SK-N-SH (cell line): ENCODE measurements at regions not wholly inside any gene's neighbourhood (a gene's known extent, or its start where the extent isn't known, plus 50 kb on each side); places are given as distances from the start of the nearest gene placed in this dataset.
"Not testable (repeated sequence)": the region's sequence is repeated elsewhere in the genome, so short reads cannot be mapped to it uniquely, and the experiment has no call there.

Experiments used
- CTCF ChIA-PET: fragments of 300-600, 350-600 bp; formaldehyde crosslinking; extraction: SDS; loops from one replicate; lab custom pipeline; 2021; lab: Yijun Ruan, JAX
- POLR2A ChIA-PET: fragments of 350-600 bp; sonication (Branson Sonifier 250); formaldehyde crosslinking; extraction: SDS; loops from one replicate; lab custom pipeline; 2020; ENCODE audit warnings: antibody characterized with exemption, inconsistent platforms; lab: Yijun Ruan, JAX
- DNase-seq: peaks from one replicate; pipeline ENCODE4 v3.0.0; 2012
- H2AFZ ChIP-seq: fragments of 200-600 bp; sonication (generic); 2 replicates; pipeline ENCODE4 v1.8.1; 2016; ENCODE audit warnings: antibody characterized with exemption, mild to moderate bottlenecking, low read depth
- H3F3A ChIP-seq: fragments of 200-600 bp; sonication (generic); replicated peaks from 2 replicates; pipeline ENCODE3; 2016; ENCODE audit warnings: antibody characterized with exemption, mild to moderate bottlenecking; ENCODE audit not compliant: insufficient read depth
- H3K27ac ChIP-seq, 2 experiments: fragments of 200-500 bp in 1 of 2; fragments of 200-600 bp in 1 of 2; sonication (Bioruptor generic) in 1 of 2; sonication (generic), shearing (Covaris generic) in 1 of 2; 2 replicates each; pipeline versions ENCODE4 v1.5.1 to v1.6.1; 2014 to 2016; ENCODE audit warnings: low read depth in 2 of 2, inconsistent platforms in 1 of 2, low read length in 1 of 2, mild to moderate bottlenecking in 1 of 2, mixed read lengths in 1 of 2
- H3K27me3 ChIP-seq: fragments of 200-600 bp; sonication (generic), shearing (Covaris generic); 2 replicates; pipeline ENCODE4 v1.6.1; 2016; ENCODE audit warnings: mixed run types; ENCODE audit not compliant: insufficient read depth
- H3K36me3 ChIP-seq, 2 experiments: fragments of 200-500 bp in 1 of 2; fragments of 200-600 bp in 1 of 2; sonication (Bioruptor generic) in 1 of 2; sonication (generic) in 1 of 2; replicated peaks in 1 of 2; 2 replicates each; pipeline versions ENCODE3 to v1.5.1; 2014 to 2016; ENCODE audit warnings: low read length in 1 of 2, mild to moderate bottlenecking in 1 of 2; ENCODE audit not compliant: insufficient read depth in 2 of 2, control insufficient read depth in 1 of 2
- H3K4me1 ChIP-seq, 2 experiments: fragments of 200-500 bp in 1 of 2; fragments of 200-600 bp in 1 of 2; sonication (Bioruptor generic) in 1 of 2; sonication (generic), shearing (Covaris generic) in 1 of 2; 2 replicates each; pipeline versions ENCODE4 v1.5.1 to v1.6.1; 2014 to 2016; ENCODE audit warnings: low read depth in 1 of 2, low read length in 1 of 2, mixed run types in 1 of 2; ENCODE audit not compliant: insufficient read depth in 2 of 2, control insufficient read depth in 1 of 2
- H3K4me2 ChIP-seq: fragments of 200-600 bp; sonication (generic), shearing (Covaris generic); 2 replicates; pipeline ENCODE4 v1.6.1; 2017; ENCODE audit warnings: mixed run types
- H3K4me3 ChIP-seq, 2 experiments: fragments of 200-500 bp in 1 of 2; fragments of 200-600 bp in 1 of 2; sonication (Bioruptor generic) in 1 of 2; sonication (generic), shearing (Covaris generic) in 1 of 2; 2 replicates each; pipeline versions ENCODE4 v1.5.1 to v1.8.1; 2014 to 2016; ENCODE audit warnings: low read depth in 2 of 2, inconsistent platforms in 1 of 2, low read length in 1 of 2, mild to moderate bottlenecking in 1 of 2, mixed read lengths in 1 of 2, moderate library complexity in 1 of 2
- H3K79me2 ChIP-seq: fragments of 200-600 bp; sonication (generic); 2 replicates; pipeline ENCODE4 v1.8.1; 2017; ENCODE audit warnings: mild to moderate bottlenecking; ENCODE audit not compliant: insufficient read depth
- H3K9ac ChIP-seq: fragments of 200-600 bp; sonication (generic); 2 replicates; pipeline ENCODE4 v1.6.1; 2017; ENCODE audit warnings: mixed run types
- H3K9me2 ChIP-seq: fragments of 200-600 bp; sonication (generic); 2 replicates; pipeline ENCODE4 v1.6.1; 2017; ENCODE audit warnings: mixed run types
- H3K9me3 ChIP-seq: fragments of 200-600 bp; sonication (generic); 2 replicates; pipeline ENCODE4 v1.6.1; 2017; ENCODE audit warnings: mixed run types, mild to moderate bottlenecking, moderate library complexity
- H4K20me1 ChIP-seq: fragments of 200-600 bp; sonication (generic); 2 replicates; pipeline ENCODE4 v1.6.1; 2017; ENCODE audit warnings: mild to moderate bottlenecking, mixed run types; ENCODE audit not compliant: insufficient read depth
- CHD2 ChIP-seq: fragments of 150-350 bp; IDR thresholded peaks from 2 replicates; pipeline ENCODE4 v1.6.1; 2018; ENCODE audit warnings: low read length; ENCODE audit not compliant: partially characterized antibody
- EP300 ChIP-seq, 2 experiments: IDR thresholded peaks; 2 replicates each; pipeline versions ENCODE4 v1.4.0 to v1.6.1; 2012; ENCODE audit warnings: borderline replicate concordance in 1 of 2, low read depth in 1 of 2, low read length in 1 of 2
- FOXM1 ChIP-seq: IDR thresholded peaks from 2 replicates; pipeline ENCODE4 v1.4.0; 2012; ENCODE audit warnings: low read depth, mild to moderate bottlenecking
- GABPA ChIP-seq: IDR thresholded peaks from 2 replicates; pipeline ENCODE4 v1.4.0; 2012; ENCODE audit warnings: low read depth, mild to moderate bottlenecking
- JUND ChIP-seq: IDR thresholded peaks from 2 replicates; pipeline ENCODE4 v1.4.0; 2012
- MEF2A ChIP-seq: IDR thresholded peaks from 2 replicates; pipeline ENCODE4 v1.4.0; 2012; ENCODE audit warnings: low read depth, borderline replicate concordance
- NFIC ChIP-seq: IDR thresholded peaks from 2 replicates; pipeline ENCODE4 v1.4.0; 2012; ENCODE audit warnings: borderline replicate concordance
- RAD21 ChIP-seq: IDR thresholded peaks from 2 replicates; pipeline ENCODE4 v1.6.1; 2012; ENCODE audit warnings: mild to moderate bottlenecking, low read length
- RCOR1 ChIP-seq: fragments of 150-350 bp; IDR thresholded peaks from 2 replicates; pipeline ENCODE4 v1.6.1; 2017; ENCODE audit warnings: antibody characterized with exemption, low read length
- RFX5 ChIP-seq: IDR thresholded peaks from 2 replicates; pipeline ENCODE4 v1.6.1; 2012; ENCODE audit warnings: mild to moderate bottlenecking, improper control_type of control experiment, low read length
- SIN3A ChIP-seq: IDR thresholded peaks from 2 replicates; pipeline ENCODE4 v1.6.1; 2012; ENCODE audit warnings: low read depth, mild to moderate bottlenecking, low read length, moderate library complexity, borderline replicate concordance
- SMC3 ChIP-seq: IDR thresholded peaks from 2 replicates; pipeline ENCODE4 v1.6.1; 2012; ENCODE audit warnings: low read depth, low read length, improper control_type of control experiment
- TAF1 ChIP-seq: IDR thresholded peaks from 2 replicates; pipeline ENCODE4 v1.6.1; 2012; ENCODE audit warnings: low read depth, mild to moderate bottlenecking, low read length, moderate library complexity, borderline replicate concordance
- TCF12 ChIP-seq: IDR thresholded peaks from 2 replicates; pipeline ENCODE4 v1.4.0; 2012
- WGBS: methylation state at CpG from one replicate; pipeline ENCODE4 v1.1.6; 2017; ENCODE audit warnings: low lambda C conversion rate; 5-methylcytosine and 5-hydroxymethylcytosine counted together
- TF ChIP-seq, protein P1 (sequence below): fragments of 200-600 bp; sonication (generic); IDR thresholded peaks from 2 replicates; pipeline ENCODE4 v1.6.1; 2017; ENCODE audit warnings: antibody characterized with exemption, mild to moderate bottlenecking, moderate library complexity
- TF ChIP-seq, protein P2 (sequence below): IDR thresholded peaks from 2 replicates; pipeline ENCODE4 v1.6.1; 2012; ENCODE audit warnings: mild to moderate bottlenecking, low read depth, low read length, moderate library complexity
- TF ChIP-seq, protein P3 (sequence below): IDR thresholded peaks from 2 replicates; pipeline ENCODE4; 2012
- TF ChIP-seq, protein P4 (sequence below): IDR thresholded peaks from 2 replicates; pipeline ENCODE4 v1.4.0; 2012; ENCODE audit warnings: low read depth

DNA sequence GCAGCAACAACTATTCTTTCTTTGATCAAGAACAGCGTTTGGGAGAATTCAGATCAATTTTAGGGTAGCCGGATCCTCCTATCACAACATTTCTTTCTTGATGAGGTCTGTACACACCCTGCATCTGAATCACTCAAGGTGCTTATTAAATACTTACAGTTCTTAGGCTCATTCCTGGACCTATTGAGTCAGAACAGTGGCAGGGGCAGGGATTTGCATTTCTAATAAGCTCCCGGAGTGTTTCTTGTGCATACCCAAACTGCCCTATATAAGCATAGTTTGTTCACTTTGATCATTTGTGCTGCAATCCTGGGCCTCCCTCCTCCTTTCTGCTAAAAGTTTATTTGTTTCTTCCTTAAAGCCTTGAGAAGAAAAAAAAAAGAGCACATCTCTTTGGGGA is 80.5 kb upstream of the RPH3A start:
- no peak for DNase-seq
- H3K9me2 ChIP-seq: no peaks in the 10 kb centered on the region
- ChIA-PET CTCF (interaction anchor here (0.6 kb wide), 1 partner anchor 1593 kb away, joined by 3 read pairs; no protein-coding TSS in a partner anchor), POLR2A (no interaction called here)
- H3K4me1 ChIP-seq: no peaks in the 10 kb centered on the region
- WGBS: 61% methylated on average over 3 of the region's 3 CpGs
- no peak overlapping the region for H3K9ac ChIP-seq
- H3K4me3 ChIP-seq: no peak overlapping the region
- no peaks in the 10 kb centered on the region for H3K27me3 ChIP-seq
- no peak overlapping the region for H3K27ac ChIP-seq
- no peaks in the 10 kb centered on the region for H4K20me1 ChIP-seq
- H3K79me2 ChIP-seq: no peaks in the 10 kb centered on the region
- no peak overlapping the region for H2AFZ ChIP-seq
- H3K36me3 ChIP-seq: no peaks in the 10 kb centered on the region
- no peaks in the 10 kb centered on the region for H3K9me3 ChIP-seq
- H3K4me2 ChIP-seq: no peak overlapping the region
- no peaks in the 10 kb centered on the region for H3F3A ChIP-seq
- TF ChIP-seq, protein P1, sequence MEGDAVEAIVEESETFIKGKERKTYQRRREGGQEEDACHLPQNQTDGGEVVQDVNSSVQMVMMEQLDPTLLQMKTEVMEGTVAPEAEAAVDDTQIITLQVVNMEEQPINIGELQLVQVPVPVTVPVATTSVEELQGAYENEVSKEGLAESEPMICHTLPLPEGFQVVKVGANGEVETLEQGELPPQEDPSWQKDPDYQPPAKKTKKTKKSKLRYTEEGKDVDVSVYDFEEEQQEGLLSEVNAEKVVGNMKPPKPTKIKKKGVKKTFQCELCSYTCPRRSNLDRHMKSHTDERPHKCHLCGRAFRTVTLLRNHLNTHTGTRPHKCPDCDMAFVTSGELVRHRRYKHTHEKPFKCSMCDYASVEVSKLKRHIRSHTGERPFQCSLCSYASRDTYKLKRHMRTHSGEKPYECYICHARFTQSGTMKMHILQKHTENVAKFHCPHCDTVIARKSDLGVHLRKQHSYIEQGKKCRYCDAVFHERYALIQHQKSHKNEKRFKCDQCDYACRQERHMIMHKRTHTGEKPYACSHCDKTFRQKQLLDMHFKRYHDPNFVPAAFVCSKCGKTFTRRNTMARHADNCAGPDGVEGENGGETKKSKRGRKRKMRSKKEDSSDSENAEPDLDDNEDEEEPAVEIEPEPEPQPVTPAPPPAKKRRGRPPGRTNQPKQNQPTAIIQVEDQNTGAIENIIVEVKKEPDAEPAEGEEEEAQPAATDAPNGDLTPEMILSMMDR: no peak
- TF ChIP-seq RFX5 (no peak), SIN3A (no peak), MEF2A (no peak), CHD2 (no peak), GABPA (no peak), RCOR1 (no peak), NFIC (no peak), EP300 (IDR thresholded peaks at IDR 0.05; ENCODE audit: borderline replicate concordance in 1 of 2, low read depth in 1 of 2, low read length in 1 of 2) (no peak), SMC3 (no peak), FOXM1 (no peak), JUND (no peak), RAD21 (no peak)
- TF ChIP-seq, protein P2, sequence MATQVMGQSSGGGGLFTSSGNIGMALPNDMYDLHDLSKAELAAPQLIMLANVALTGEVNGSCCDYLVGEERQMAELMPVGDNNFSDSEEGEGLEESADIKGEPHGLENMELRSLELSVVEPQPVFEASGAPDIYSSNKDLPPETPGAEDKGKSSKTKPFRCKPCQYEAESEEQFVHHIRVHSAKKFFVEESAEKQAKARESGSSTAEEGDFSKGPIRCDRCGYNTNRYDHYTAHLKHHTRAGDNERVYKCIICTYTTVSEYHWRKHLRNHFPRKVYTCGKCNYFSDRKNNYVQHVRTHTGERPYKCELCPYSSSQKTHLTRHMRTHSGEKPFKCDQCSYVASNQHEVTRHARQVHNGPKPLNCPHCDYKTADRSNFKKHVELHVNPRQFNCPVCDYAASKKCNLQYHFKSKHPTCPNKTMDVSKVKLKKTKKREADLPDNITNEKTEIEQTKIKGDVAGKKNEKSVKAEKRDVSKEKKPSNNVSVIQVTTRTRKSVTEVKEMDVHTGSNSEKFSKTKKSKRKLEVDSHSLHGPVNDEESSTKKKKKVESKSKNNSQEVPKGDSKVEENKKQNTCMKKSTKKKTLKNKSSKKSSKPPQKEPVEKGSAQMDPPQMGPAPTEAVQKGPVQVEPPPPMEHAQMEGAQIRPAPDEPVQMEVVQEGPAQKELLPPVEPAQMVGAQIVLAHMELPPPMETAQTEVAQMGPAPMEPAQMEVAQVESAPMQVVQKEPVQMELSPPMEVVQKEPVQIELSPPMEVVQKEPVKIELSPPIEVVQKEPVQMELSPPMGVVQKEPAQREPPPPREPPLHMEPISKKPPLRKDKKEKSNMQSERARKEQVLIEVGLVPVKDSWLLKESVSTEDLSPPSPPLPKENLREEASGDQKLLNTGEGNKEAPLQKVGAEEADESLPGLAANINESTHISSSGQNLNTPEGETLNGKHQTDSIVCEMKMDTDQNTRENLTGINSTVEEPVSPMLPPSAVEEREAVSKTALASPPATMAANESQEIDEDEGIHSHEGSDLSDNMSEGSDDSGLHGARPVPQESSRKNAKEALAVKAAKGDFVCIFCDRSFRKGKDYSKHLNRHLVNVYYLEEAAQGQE: no peak

DNA sequence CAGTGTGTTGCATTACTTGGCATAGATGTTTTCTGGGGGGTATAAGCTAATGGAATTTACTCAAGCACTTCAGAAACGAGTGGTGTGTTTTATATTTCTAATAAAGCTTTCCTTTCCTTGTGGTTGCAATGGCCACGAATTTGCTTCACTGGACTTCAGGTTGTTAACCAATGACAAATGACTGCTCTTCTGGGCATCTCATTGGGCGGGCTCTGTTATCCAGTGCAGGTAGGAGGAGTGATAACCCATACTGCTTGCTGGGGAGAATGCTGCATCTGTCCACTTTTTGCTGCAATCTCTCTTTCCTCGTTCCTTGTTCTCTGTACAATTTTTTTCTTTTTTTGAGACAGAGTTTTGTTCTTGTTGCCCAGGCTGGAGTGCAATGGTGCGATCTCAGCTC is 80.0 kb upstream of the RPH3A start:
- H3K36me3 ChIP-seq: no peaks in the 10 kb centered on the region
- no peaks in the 10 kb centered on the region for H3K27me3 ChIP-seq
- CTCF ChIA-PET: interaction anchor here (0.6 kb wide), 1 partner anchor 1594 kb away, joined by 3 read pairs; no protein-coding TSS in a partner anchor
- POLR2A ChIA-PET: no interaction called here
- H3K79me2 ChIP-seq: no peaks in the 10 kb centered on the region
- H2AFZ ChIP-seq: no peak overlapping the region
- H3K4me1 ChIP-seq: no peaks in the 10 kb centered on the region
- no peaks in the 10 kb centered on the region for H3F3A ChIP-seq
- H3K9me2 ChIP-seq: no peaks in the 10 kb centered on the region
- no peak overlapping the region for H3K4me2 ChIP-seq
- no peak overlapping the region for H3K27ac ChIP-seq
- no peak overlapping the region for H3K4me3 ChIP-seq
- no peaks in the 10 kb centered on the region for H4K20me1 ChIP-seq
- WGBS: 41% methylated on average over 5 of the region's 5 CpGs
- no peak overlapping the region for H3K9ac ChIP-seq
- TF ChIP-seq, protein P3, sequence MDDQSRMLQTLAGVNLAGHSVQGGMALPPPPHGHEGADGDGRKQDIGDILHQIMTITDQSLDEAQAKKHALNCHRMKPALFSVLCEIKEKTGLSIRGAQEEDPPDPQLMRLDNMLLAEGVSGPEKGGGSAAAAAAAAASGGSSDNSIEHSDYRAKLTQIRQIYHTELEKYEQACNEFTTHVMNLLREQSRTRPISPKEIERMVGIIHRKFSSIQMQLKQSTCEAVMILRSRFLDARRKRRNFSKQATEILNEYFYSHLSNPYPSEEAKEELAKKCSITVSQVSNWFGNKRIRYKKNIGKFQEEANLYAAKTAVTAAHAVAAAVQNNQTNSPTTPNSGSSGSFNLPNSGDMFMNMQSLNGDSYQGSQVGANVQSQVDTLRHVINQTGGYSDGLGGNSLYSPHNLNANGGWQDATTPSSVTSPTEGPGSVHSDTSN: no peak
- TF ChIP-seq TAF1 (no peak), TCF12 (no peak), FOXM1 (no peak), NFIC (no peak)
- TF ChIP-seq, protein P4, sequence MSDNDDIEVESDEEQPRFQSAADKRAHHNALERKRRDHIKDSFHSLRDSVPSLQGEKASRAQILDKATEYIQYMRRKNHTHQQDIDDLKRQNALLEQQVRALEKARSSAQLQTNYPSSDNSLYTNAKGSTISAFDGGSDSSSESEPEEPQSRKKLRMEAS: no peak
- no peaks in the 10 kb centered on the region for H3K9me3 ChIP-seq
- no peak for DNase-seq

DNA sequence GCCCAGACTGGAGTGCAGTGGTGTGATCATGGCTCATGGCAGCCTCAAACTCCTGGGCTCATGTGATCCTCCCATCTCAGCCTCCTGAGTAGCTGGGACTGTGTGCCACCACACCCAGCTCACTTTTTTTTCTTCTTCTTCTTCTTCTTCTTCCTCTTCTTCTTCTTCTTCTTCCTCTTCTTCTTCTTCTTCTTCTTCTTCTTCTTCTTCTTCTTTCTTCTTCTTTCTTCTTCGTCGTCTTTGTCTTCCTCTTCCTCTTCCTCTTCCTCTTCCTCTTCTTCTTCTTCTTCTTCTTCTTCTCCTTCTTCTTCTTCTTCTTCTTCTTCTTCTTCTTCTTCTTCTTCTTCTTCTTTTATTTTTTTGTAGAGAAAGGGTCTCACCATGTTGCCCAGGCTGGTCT is 78.8 kb upstream of the RPH3A start:
- H4K20me1 ChIP-seq, POLR2A ChIA-PET: not testable (repeated sequence)
- WGBS: 36% methylated on average over 2 of the region's 2 CpGs

More for the DNA sequence above, 78.8 kb upstream of the RPH3A start:
- H3K9me3 ChIP-seq, H3K9me2 ChIP-seq, CTCF ChIA-PET, H3K4me2 ChIP-seq, H3K36me3 ChIP-seq, H3K27me3 ChIP-seq, H3K79me2 ChIP-seq, DNase-seq, H3K4me1 ChIP-seq, H3F3A ChIP-seq, H3K9ac ChIP-seq, H3K4me3 ChIP-seq, H3K27ac ChIP-seq, H2AFZ ChIP-seq: not testable (repeated sequence)
